Endothelial cell of umbilical vein (primary cell): ENCODE measurements at regions not wholly inside any gene's neighbourhood (a gene's known extent, or its start where the extent isn't known, plus 50 kb on each side); places are given as distances from the start of the nearest gene placed in this dataset.

Experiments used
- BruUV-seq: library from RNA; stranded (reverse); fragments of 400-500 nt; replicated peaks from 2 replicates; lab custom pipeline; 2021; lab: Mats Ljungman, UMichigan
- CTCF ChIA-PET: fragments of 300-600, 350-600 bp; sonication (Branson Sonifier 250); formaldehyde crosslinking; loops from one replicate; lab custom pipeline; 2021; ENCODE audit warnings: antibody characterized with exemption, inconsistent platforms; lab: Charles Lee
- POLR2A ChIA-PET: fragments of 300-600, 350-600 bp; sonication (Branson Sonifier 250); formaldehyde crosslinking; loops from one replicate; lab custom pipeline; 2021; ENCODE audit warnings: antibody characterized with exemption, inconsistent platforms; lab: Charles Lee
- DNase-seq: peaks from one replicate; pipeline ENCODE4 v3.0.0-alpha.2; 2011; ENCODE audit warnings: low read depth, low spot score
- FAIRE-seq: peaks from 2 replicates; lab custom pipeline; 2011; peaks lifted over from hg19 to GRCh38; lab: Jason Lieb, UNC
- H2AFZ ChIP-seq: 2 replicates; pipeline ENCODE4 v1.6.0; 2012; ENCODE audit warnings: low read depth, low read length, control low read depth, inconsistent platforms
- H3K27ac ChIP-seq: 2 replicates; pipeline ENCODE4 v1.5.1; 2011; ENCODE audit warnings: low read depth, mild to moderate bottlenecking, control low read depth, low read length, moderate library complexity; ENCODE audit not compliant: insufficient read depth
- H3K27me3 ChIP-seq, 2 experiments: 2 replicates each; pipeline versions ENCODE4 v1.6.0 to v1.6.1; 2011; ENCODE audit warnings: low read length in 2 of 2, mixed read lengths in 1 of 2; ENCODE audit not compliant: control insufficient read depth in 2 of 2, insufficient read depth in 2 of 2
- H3K36me3 ChIP-seq, 2 experiments: 2 replicates in 1 of 2; 3 replicates in 1 of 2; pipeline ENCODE4 v1.5.1; 2011; ENCODE audit warnings: low read length in 2 of 2, mild to moderate bottlenecking in 1 of 2, moderate library complexity in 1 of 2; ENCODE audit not compliant: control insufficient read depth in 2 of 2, insufficient read depth in 2 of 2; ENCODE audit errors: extremely low read depth in 1 of 2
- H3K4me1 ChIP-seq: 3 replicates; pipeline ENCODE4 v1.5.1; 2011; ENCODE audit warnings: mild to moderate bottlenecking, low read length; ENCODE audit not compliant: control insufficient read depth, insufficient read depth; ENCODE audit errors: extremely low read depth
- H3K4me2 ChIP-seq: 2 replicates; pipeline ENCODE4 v1.6.1; 2011; ENCODE audit warnings: low read length, control low read depth, mixed read lengths; ENCODE audit not compliant: insufficient read depth
- H3K4me3 ChIP-seq, 3 experiments: fragments of 200-600 bp in 1 of 3; sonication (generic), shearing (Covaris generic) in 1 of 3; replicated peaks in 1 of 3; 2 replicates each; pipeline ENCODE4 v1.5.1; 2011 to 2016; ENCODE audit warnings: control low read depth in 3 of 3, low read length in 3 of 3, mild to moderate bottlenecking in 2 of 3, inconsistent platforms in 1 of 3, low read depth in 1 of 3, moderate library complexity in 1 of 3; ENCODE audit not compliant: insufficient read depth in 1 of 3
- H3K79me2 ChIP-seq: 2 replicates; pipeline ENCODE4 v1.6.0; 2012; ENCODE audit warnings: low read length, inconsistent platforms; ENCODE audit not compliant: control insufficient read depth, insufficient read depth
- H3K9ac ChIP-seq: replicated peaks from 2 replicates; pipeline ENCODE3; 2011; ENCODE audit warnings: low read length, control low read depth; ENCODE audit not compliant: insufficient read depth; ENCODE audit errors: extremely low read depth
- H3K9me1 ChIP-seq: replicated peaks from 3 replicates; pipeline ENCODE4 v1.6.0; 2011; ENCODE audit warnings: mild to moderate bottlenecking, low read length; ENCODE audit not compliant: control insufficient read depth, insufficient read depth; ENCODE audit errors: extremely low read depth
- H3K9me3 ChIP-seq: replicated peaks from 2 replicates; pipeline ENCODE4 v1.5.1; 2012; ENCODE audit warnings: low read length, inconsistent platforms; ENCODE audit not compliant: control insufficient read depth, insufficient read depth
- H4K20me1 ChIP-seq: replicated peaks from 2 replicates; pipeline ENCODE3; 2011; ENCODE audit warnings: mild to moderate bottlenecking, low read length; ENCODE audit not compliant: control insufficient read depth, insufficient read depth; ENCODE audit errors: extremely low read depth
- CTCF ChIP-seq, 2 donors: IDR thresholded peaks; 1 replicate in 1 of 2; 2 replicates in 1 of 2; pipeline ENCODE4 v1.5.1; 2011; ENCODE audit warnings: low read length in 2 of 2, mild to moderate bottlenecking in 2 of 2, moderate library complexity in 2 of 2, control low read depth in 1 of 2, inconsistent platforms in 1 of 2, low read depth in 1 of 2; ENCODE audit not compliant: insufficient read depth in 1 of 2; ENCODE audit errors: extremely low read depth in 1 of 2
- EZH2 ChIP-seq: IDR thresholded peaks from 2 replicates; pipeline ENCODE4 v1.6.1; 2012; ENCODE audit warnings: borderline replicate concordance, low read depth, mild to moderate bottlenecking, moderate library complexity, low read length, inconsistent platforms; ENCODE audit not compliant: severe bottlenecking
- FOS ChIP-seq: IDR thresholded peaks from 2 replicates; pipeline ENCODE4 v1.6.1; 2011; ENCODE audit warnings: mild to moderate bottlenecking, low read length, moderate library complexity, borderline replicate concordance; ENCODE audit not compliant: insufficient read depth
- GATA2 ChIP-seq: IDR thresholded peaks from 2 replicates; pipeline ENCODE4 v1.7.0; 2011; ENCODE audit warnings: low read depth, mild to moderate bottlenecking, moderate library complexity, mixed read lengths, low read length; ENCODE audit not compliant: insufficient read length, insufficient read depth
- JUN ChIP-seq: IDR thresholded peaks from 2 replicates; pipeline ENCODE4 v1.6.1; 2011; ENCODE audit warnings: borderline replicate concordance, low read depth; ENCODE audit not compliant: insufficient read length, insufficient read depth
- MAX ChIP-seq: IDR thresholded peaks from 2 replicates; pipeline ENCODE4 v1.6.1; 2011; ENCODE audit not compliant: insufficient read depth, insufficient read length
- MYC ChIP-seq: IDR thresholded peaks from one replicate; pipeline ENCODE4 v1.6.1; 2011; ENCODE audit warnings: mild to moderate bottlenecking, low read depth, low read length
- POLR2A ChIP-seq: IDR thresholded peaks from 2 replicates; pipeline ENCODE4 v1.6.1; 2012; ENCODE audit warnings: low read depth, mild to moderate bottlenecking, control low read depth, low read length
- POLR2AphosphoS5 ChIP-seq: IDR thresholded peaks from 2 replicates; pipeline ENCODE4 v1.6.1; 2012; ENCODE audit warnings: low read depth, mild to moderate bottlenecking, control low read depth, low read length, moderate library complexity; ENCODE audit not compliant: insufficient read depth
- dilution Hi-C: fragments of 300-500 bp; cut with MboI; formaldehyde crosslinking; loops from one replicate; pipeline ENCODE4 v1.15.0; 2019; ENCODE audit warnings: low sequenced_read_pairs; ENCODE audit not compliant: extremely low pct_ligation_motif_present
- intact Hi-C: fragments of 100-400 bp; cut with micrococcal nuclease; formaldehyde crosslinking; loops from one replicate; pipeline ENCODE4 v1.10.0; 2022

- TF ChIP-seq POLR2AphosphoS5, result no peak
- no peak for TF ChIP-seq JUN
- DNase-seq, result no peak
- no peaks in the 10 kb centered on the region for H3K9me1 ChIP-seq
- H3K79me2 ChIP-seq, result no peaks in the 10 kb centered on the region
- intact Hi-C loops (no loop called here), dilution Hi-C loops (no loop called here)
- CTCF ChIA-PET, result no interaction called here
- no peaks in the 10 kb centered on the region for H3K4me1 ChIP-seq
- no peak for FAIRE-seq
- H3K27me3 ChIP-seq, result no peaks in the 10 kb centered on the region
- no peak overlapping the region for H3K9ac ChIP-seq
- H4K20me1 ChIP-seq, result no peaks in the 10 kb centered on the region
- no peaks in the 10 kb centered on the region for H3K36me3 ChIP-seq
- H3K9me3 ChIP-seq, result no peaks in the 10 kb centered on the region
- H3K4me3 ChIP-seq, result no peak overlapping the region
- no peak overlapping the region for H3K27ac ChIP-seq
- no TSS peak for BruUV-seq
- POLR2A ChIA-PET, result no interaction called here
- no peak overlapping the region for H3K4me2 ChIP-seq
- no peak overlapping the region for H2AFZ ChIP-seq
Measured at GRCh38 chr9:26682796-26683496, 209.7 kb downstream of the CAAP1 start.

GRCh38 chr9:26682041-26682440 is 210.6 kb downstream of the CAAP1 start:
- no peak overlapping the region for H3K27ac ChIP-seq
- H3K79me2 ChIP-seq, result no peaks in the 10 kb centered on the region
- no peaks in the 10 kb centered on the region for H3K4me1 ChIP-seq
- no peaks in the 10 kb centered on the region for H3K9me1 ChIP-seq
- no peak for DNase-seq
- dilution Hi-C loops, result no loop called here
- no peak overlapping the region for H3K9ac ChIP-seq
- BruUV-seq, result no TSS peak
- H3K36me3 ChIP-seq, result no peaks in the 10 kb centered on the region
- no peak overlapping the region for H3K4me2 ChIP-seq
- intact Hi-C loops, result no loop called here
- H3K4me3 ChIP-seq, result no peak overlapping the region
- no peaks in the 10 kb centered on the region for H4K20me1 ChIP-seq
- no peaks in the 10 kb centered on the region for H3K9me3 ChIP-seq
- no peak for TF ChIP-seq EZH2
- no peak for TF ChIP-seq MYC
- TF ChIP-seq POLR2AphosphoS5, result no peak
- no peak for TF ChIP-seq GATA2
- TF ChIP-seq POLR2A, result no peak
- TF ChIP-seq MAX, result no peak
- TF ChIP-seq JUN, result no peak
- TF ChIP-seq CTCF (IDR thresholded peaks at IDR 0.05; ENCODE audit: extremely low read depth in 1 of 2, insufficient read depth in 1 of 2, low read depth in 1 of 2, low read length in 2 of 2), result no peak
- no peak for TF ChIP-seq FOS
- H3K27me3 ChIP-seq, result no peaks in the 10 kb centered on the region
- ChIA-PET CTCF (no interaction called here), POLR2A (no interaction called here)
- no peak for FAIRE-seq
- no peak overlapping the region for H2AFZ ChIP-seq
